ENCODE measurements at regions not wholly inside any gene's neighbourhood (a gene's known extent, or its start where the extent isn't known, plus 50 kb on each side); places are given as distances from the start of the nearest gene placed in this dataset.

DNA sequence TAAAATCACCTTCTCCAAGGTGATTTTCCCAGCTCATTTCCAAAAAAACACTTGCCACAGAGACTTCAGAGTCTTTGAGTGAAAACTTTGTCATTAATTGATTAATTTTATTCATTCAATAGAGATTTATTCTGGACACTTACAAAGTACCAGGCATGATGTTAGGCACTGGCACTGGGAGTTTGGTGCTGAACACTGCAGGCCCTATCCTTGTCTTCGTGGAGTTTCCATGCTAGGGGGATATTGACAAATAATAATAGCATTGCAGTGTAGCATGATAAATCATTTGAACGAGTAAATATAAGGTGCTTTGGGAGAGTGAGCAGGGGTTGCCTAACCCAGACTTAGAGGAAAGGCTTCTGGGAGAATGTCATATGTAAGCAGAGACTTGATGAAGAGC is 145.7 kb downstream of the SOX4 start:
- TF ChIP-seq, protein P1, sequence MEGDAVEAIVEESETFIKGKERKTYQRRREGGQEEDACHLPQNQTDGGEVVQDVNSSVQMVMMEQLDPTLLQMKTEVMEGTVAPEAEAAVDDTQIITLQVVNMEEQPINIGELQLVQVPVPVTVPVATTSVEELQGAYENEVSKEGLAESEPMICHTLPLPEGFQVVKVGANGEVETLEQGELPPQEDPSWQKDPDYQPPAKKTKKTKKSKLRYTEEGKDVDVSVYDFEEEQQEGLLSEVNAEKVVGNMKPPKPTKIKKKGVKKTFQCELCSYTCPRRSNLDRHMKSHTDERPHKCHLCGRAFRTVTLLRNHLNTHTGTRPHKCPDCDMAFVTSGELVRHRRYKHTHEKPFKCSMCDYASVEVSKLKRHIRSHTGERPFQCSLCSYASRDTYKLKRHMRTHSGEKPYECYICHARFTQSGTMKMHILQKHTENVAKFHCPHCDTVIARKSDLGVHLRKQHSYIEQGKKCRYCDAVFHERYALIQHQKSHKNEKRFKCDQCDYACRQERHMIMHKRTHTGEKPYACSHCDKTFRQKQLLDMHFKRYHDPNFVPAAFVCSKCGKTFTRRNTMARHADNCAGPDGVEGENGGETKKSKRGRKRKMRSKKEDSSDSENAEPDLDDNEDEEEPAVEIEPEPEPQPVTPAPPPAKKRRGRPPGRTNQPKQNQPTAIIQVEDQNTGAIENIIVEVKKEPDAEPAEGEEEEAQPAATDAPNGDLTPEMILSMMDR (IDR thresholded peaks at IDR 0.05; ENCODE audit: low read depth, low read length, poor library complexity, severe bottlenecking), result no peak
- TF ChIP-seq EZH2phosphoT487 (IDR thresholded peaks at IDR 0.05; ENCODE audit: borderline replicate concordance, low read length), result no peak

Measured in DOHH2 (cell line).